ENCODE measurements at regions not wholly inside any gene's neighbourhood (a gene's known extent, or its start where the extent isn't known, plus 50 kb on each side); places are given as distances from the start of the nearest gene placed in this dataset.

- TF ChIP-seq EZH2 (IDR thresholded peaks at IDR 0.05; ENCODE audit: borderline replicate concordance, low read depth, low read length, severe bottlenecking) (no peak), CTCF (IDR thresholded peaks at IDR 0.05; ENCODE audit: extremely low read depth in 1 of 2, insufficient read depth in 1 of 2, low read depth in 1 of 2, low read length in 2 of 2) (no peak), POLR2A (IDR thresholded peaks at IDR 0.05; ENCODE audit: low read depth, low read length) (no peak), POLR2AphosphoS5 (IDR thresholded peaks at IDR 0.05; ENCODE audit: insufficient read depth, low read depth, low read length) (no peak), MYC (IDR thresholded peaks at IDR 0.05; ENCODE audit: low read depth, low read length) (no peak), MAX (IDR thresholded peaks at IDR 0.05; ENCODE audit: insufficient read depth, insufficient read length) (no peak), JUN (IDR thresholded peaks at IDR 0.05; ENCODE audit: borderline replicate concordance, insufficient read depth, insufficient read length, low read depth) (no peak), FOS (IDR thresholded peaks at IDR 0.05; ENCODE audit: borderline replicate concordance, insufficient read depth, low read length) (no peak)
These were observed 205.2 kb upstream of the PHYHIPL start for GRCh38 chr10:58971211-58971610.

All from endothelial cell of umbilical vein (primary cell).